Right atrium auricular region (tissue), 2 donors: ENCODE measurements at regions not wholly inside any gene's neighbourhood (a gene's known extent, or its start where the extent isn't known, plus 50 kb on each side); places are given as distances from the start of the nearest gene placed in this dataset.

Experiments
- DNase-seq: peaks from one replicate; pipeline ENCODE4 v3.0.0-alpha.2; 2019; ENCODE audit warnings: low spot score
- H3K27ac ChIP-seq, 2 donors: fragments of 200-600 bp; sonication (generic); 1 replicate in 1 of 2; 2 replicates in 1 of 2; pipeline ENCODE4 v1.5.1; 2016 to 2019
- H3K27me3 ChIP-seq, 2 donors: fragments of 200-600 bp; sonication (generic); one replicate each; pipeline versions ENCODE4 v1.5.1 to v1.6.0; 2017 to 2019
- H3K36me3 ChIP-seq: fragments of 200-600 bp; sonication (generic); one replicate; pipeline ENCODE4 v1.5.1; 2016
- H3K4me1 ChIP-seq, 2 donors: fragments of 200-600 bp; sonication (generic); one replicate each; pipeline versions ENCODE4 v1.5.1 to v1.6.0; 2017 to 2019
- H3K4me3 ChIP-seq, 2 donors: fragments of 200-600 bp; sonication (generic); 1 replicate in 1 of 2; 2 replicates in 1 of 2; pipeline ENCODE4 v1.5.1; 2017 to 2019; ENCODE audit warnings: mild to moderate bottlenecking in 1 of 2, moderate library complexity in 1 of 2
- H3K9me3 ChIP-seq, 2 donors: fragments of 200-600 bp; sonication (generic); one replicate each; pipeline ENCODE4 v1.5.1; 2019
- TF ChIP-seq, protein P1 (sequence below), 2 donors: fragments of 200-600 bp; sonication (generic); IDR thresholded peaks; one replicate each; pipeline ENCODE4 v1.5.1; 2019; ENCODE audit warnings: antibody characterized with exemption in 2 of 2

DNA sequence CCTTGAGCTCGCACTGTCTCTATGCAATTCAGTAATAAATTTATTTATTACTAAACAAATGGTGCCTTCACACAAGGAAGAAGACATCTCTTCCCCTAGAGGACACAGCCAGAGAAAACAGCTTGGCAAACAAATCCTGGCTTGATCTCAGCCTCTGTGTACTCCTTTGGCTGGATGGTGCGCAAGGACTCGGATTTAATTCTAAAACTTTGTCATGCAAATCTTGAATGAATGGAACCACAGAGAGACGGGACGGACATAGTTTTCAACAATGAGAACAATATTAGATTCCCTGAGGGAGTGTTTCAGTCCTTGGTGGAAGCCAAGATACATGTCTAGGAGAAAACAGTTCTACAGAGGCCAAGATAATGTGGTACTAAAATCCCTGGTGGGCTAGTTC is 349.5 kb downstream of the NPIPA8 start:
- Histone ChIP-seq H3K4me1 (no peaks in the 10 kb centered on the region), H3K27ac (no peak overlapping the region), H3K27me3 (no peaks in the 10 kb centered on the region), H3K4me3 (no peak overlapping the region), H3K36me3 (no peaks in the 10 kb centered on the region), H3K9me3 (no peaks in the 10 kb centered on the region)
- no peak for DNase-seq
- TF ChIP-seq, protein P1, sequence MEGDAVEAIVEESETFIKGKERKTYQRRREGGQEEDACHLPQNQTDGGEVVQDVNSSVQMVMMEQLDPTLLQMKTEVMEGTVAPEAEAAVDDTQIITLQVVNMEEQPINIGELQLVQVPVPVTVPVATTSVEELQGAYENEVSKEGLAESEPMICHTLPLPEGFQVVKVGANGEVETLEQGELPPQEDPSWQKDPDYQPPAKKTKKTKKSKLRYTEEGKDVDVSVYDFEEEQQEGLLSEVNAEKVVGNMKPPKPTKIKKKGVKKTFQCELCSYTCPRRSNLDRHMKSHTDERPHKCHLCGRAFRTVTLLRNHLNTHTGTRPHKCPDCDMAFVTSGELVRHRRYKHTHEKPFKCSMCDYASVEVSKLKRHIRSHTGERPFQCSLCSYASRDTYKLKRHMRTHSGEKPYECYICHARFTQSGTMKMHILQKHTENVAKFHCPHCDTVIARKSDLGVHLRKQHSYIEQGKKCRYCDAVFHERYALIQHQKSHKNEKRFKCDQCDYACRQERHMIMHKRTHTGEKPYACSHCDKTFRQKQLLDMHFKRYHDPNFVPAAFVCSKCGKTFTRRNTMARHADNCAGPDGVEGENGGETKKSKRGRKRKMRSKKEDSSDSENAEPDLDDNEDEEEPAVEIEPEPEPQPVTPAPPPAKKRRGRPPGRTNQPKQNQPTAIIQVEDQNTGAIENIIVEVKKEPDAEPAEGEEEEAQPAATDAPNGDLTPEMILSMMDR (IDR thresholded peaks at IDR 0.05), result no peak

DNA sequence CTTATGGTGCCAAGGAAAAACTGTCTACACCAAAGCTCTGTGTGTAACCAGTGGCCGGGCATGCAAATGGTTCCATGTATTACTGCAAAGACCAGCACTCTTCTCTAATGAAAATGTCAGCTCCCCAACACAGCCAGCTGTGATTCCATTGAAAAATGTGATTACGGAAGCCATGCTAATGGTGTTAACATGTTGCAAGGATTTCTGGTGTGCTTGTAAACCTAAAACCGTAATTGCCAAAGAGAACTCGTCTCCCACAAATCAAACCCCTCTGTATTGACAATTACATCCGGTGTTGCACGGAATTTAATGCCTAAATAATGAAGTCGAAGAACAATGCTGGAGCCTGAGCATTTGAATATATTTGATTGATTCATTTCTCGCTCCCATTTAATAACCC is 351.7 kb downstream of the NPIPA8 start:
- no peaks in the 10 kb centered on the region for H3K36me3 ChIP-seq
- no peak for DNase-seq
- H3K4me1 ChIP-seq, result no peaks in the 10 kb centered on the region
- H3K27ac ChIP-seq, result no peak overlapping the region
- H3K9me3 ChIP-seq, result no peaks in the 10 kb centered on the region
- H3K27me3 ChIP-seq, result no peaks in the 10 kb centered on the region
- TF ChIP-seq, protein P1 (IDR thresholded peaks at IDR 0.05), result no peak
- no peak overlapping the region for H3K4me3 ChIP-seq

DNA sequence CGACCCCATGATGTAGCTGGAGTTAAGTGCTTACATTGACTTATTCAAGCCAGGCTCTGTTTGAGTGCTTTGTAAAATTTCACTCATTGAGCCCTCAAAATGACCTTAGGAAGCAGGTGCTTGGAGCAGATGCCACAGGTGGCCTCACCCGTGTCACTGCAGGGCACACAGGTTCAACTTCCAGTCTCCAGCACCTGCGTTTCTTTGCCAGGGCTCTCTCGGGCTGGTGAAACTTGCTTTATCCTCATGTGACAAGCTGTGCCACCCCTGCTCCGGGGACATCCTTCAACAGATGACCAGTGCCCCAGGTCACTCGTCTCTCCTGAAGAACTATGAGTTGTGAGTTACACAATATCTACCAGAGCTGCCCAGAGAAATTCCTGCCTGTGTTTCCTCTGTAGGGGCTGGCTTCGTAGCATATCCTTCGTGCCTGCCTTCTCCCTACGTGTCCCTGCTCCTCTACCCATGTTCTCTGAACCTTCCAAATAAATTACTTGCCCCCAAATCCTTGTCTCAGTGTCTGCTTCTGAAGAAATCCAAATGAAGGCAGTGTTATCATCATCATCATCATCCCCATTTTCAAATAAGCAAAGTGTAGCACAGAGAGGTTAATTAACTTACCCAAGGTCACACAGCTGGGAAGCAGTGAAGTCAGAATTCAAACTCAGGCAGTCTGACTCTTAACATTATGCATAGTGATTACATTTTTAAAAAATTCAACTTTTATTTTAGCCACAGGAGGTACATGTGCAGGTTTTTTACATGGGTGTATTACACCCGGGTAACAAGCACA is 352.5 kb downstream of the NPIPA8 start:
- no peak overlapping the region for H3K4me3 ChIP-seq
- H3K27ac ChIP-seq, result no peak overlapping the region
- H3K4me1 ChIP-seq, result no peaks in the 10 kb centered on the region
- TF ChIP-seq, protein P1 (IDR thresholded peaks at IDR 0.05), result no peak
- H3K9me3 ChIP-seq, result no peaks in the 10 kb centered on the region
- no peak for DNase-seq
- no peaks in the 10 kb centered on the region for H3K27me3 ChIP-seq
- no peaks in the 10 kb centered on the region for H3K36me3 ChIP-seq

DNA sequence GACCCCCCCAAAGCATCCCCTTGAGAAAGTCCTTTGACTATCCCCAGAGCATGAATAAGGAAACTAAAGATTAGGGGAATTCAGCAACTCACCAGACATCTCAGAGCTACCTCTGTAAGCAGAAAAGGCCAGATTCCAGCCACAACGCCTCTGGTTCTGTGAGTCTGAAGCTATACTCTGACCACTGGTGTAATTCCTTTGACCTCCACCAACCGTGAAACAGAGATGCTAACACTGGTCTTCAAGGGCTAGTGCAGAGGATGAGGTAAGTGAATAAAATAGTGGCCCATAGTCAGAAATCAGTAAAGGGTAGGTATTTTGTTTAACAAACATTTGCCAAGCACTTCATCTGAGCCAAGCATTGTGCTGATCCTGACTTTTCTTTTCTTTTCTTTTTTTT is 353.4 kb downstream of the NPIPA8 start:
- no peak for DNase-seq
- Histone ChIP-seq H3K4me1 (no peaks in the 10 kb centered on the region), H3K27me3 (no peaks in the 10 kb centered on the region), H3K9me3 (no peaks in the 10 kb centered on the region), H3K36me3 (no peaks in the 10 kb centered on the region), H3K27ac (no peak overlapping the region), H3K4me3 (no peak overlapping the region)
- TF ChIP-seq, protein P1 (IDR thresholded peaks at IDR 0.05), result no peak

DNA sequence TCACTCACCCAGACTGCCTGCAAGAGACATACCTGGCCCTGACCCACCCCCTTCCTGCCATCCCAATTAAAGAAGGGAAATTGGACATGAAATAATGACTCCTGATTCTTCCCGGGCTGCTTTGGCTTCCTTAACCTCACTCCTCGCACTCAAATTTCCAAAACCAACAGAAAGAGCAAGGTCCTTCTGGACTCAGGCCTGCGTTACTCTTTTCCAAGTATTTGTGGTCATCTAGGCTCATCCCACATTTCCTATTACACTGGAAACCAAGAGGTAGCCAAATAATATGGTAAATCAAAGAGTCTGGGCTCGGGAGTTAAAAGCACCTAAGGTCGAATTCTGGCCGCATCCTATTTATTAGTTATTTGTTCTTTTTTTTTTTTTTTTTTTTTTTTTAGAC is 359.3 kb downstream of the NPIPA8 start:
- no peak for DNase-seq
- TF ChIP-seq, protein P1 (IDR thresholded peaks at IDR 0.05), result no peak
- Histone ChIP-seq H3K36me3 (no peaks in the 10 kb centered on the region), H3K9me3 (no peaks in the 10 kb centered on the region), H3K27ac (no peak overlapping the region), H3K4me1 (no peaks in the 10 kb centered on the region), H3K27me3 (no peaks in the 10 kb centered on the region), H3K4me3 (no peak overlapping the region)

DNA sequence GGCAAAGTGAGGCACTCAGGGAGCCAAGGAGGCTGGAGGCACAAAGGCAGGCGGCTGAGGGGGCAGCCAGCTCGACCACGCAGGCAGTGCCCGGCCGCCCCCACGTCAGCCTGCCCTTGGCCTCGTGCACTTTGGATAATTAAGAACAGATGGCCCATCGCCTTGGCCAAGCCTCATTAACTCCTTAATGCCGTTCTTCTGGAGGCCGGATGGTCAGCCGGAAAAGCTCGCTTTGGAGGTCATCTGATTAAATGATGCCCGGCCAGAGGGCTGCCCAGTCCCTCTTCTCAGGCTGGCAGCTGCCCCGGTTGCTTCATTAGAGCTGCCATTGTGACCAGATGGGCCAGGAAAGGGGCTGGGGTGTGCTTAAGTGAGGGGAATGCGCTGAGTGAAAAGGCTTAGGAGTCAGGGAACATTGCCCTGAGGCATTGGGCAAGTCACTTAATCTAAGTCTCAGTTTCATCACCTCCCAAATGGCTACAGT is 364.0 kb downstream of the NPIPA8 start:
- H3K27me3 ChIP-seq, result no peaks in the 10 kb centered on the region
- no peak overlapping the region for H3K4me3 ChIP-seq
- DNase-seq, result no peak
- TF ChIP-seq, protein P1 (IDR thresholded peaks at IDR 0.05), result no peak
- H3K27ac ChIP-seq, result no peak overlapping the region
- no peaks in the 10 kb centered on the region for H3K4me1 ChIP-seq
- no peaks in the 10 kb centered on the region for H3K9me3 ChIP-seq
- no peaks in the 10 kb centered on the region for H3K36me3 ChIP-seq
